ENCODE measurements at regions not wholly inside any gene's neighbourhood (a gene's known extent, or its start where the extent isn't known, plus 50 kb on each side); places are given as distances from the start of the nearest gene placed in this dataset.

DNA sequence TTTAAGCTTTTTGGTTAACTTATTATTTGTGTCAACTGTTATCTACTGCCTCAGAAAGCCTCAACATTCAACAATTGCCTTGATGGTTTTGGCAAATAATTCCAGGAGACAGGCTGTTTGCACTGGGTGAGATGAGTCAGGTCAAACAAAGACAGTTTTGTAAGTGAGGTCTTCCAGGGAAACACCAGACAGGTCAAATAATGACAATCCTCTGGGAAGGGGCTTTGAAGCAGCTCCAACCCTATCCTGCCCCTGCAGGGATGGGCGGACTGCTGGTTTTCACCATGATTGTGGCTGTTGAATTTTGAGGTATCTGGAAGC, 79.4 kb upstream of the PRR23E start (continued):
- no peak for TF ChIP-seq CHD2 (IDR thresholded peaks at IDR 0.05; ENCODE audit: low read depth, low read length)
- TF ChIP-seq GATAD2A (CRISPR knock-in tag; IDR thresholded peaks at IDR 0.05): peak; percentile 63
- no peak for TF ChIP-seq ZSCAN30 (CRISPR knock-in tag; IDR thresholded peaks at IDR 0.05)
- no peak for TF ChIP-seq ZNF569 (CRISPR knock-in tag; IDR thresholded peaks at IDR 0.05; ENCODE audit: borderline replicate concordance)
- no peak for TF ChIP-seq NFIC (IDR thresholded peaks at IDR 0.05; ENCODE audit: low read length)
- TF ChIP-seq ZBTB3 (CRISPR knock-in tag; IDR thresholded peaks at IDR 0.05; ENCODE audit: borderline replicate concordance, low read depth): no peak
- TF ChIP-seq ZNF329 (CRISPR knock-in tag; IDR thresholded peaks at IDR 0.05; ENCODE audit: low read depth): no peak
- no peak for TF ChIP-seq LCORL (IDR thresholded peaks at IDR 0.05)
- TF ChIP-seq LCORL (CRISPR knock-in tag; IDR thresholded peaks at IDR 0.05): peak; percentile 45; the same call in 1 of the 2 replicates
- no peak for TF ChIP-seq KDM1A (CRISPR knock-in tag; IDR thresholded peaks at IDR 0.05)
- no peak for TF ChIP-seq KLF11 (CRISPR knock-in tag; IDR thresholded peaks at IDR 0.05)
- TF ChIP-seq ZNF512 (CRISPR knock-in tag; IDR thresholded peaks at IDR 0.05): no peak
- no peak for TF ChIP-seq ZMYM3 (CRISPR knock-in tag; IDR thresholded peaks at IDR 0.05)
- TF ChIP-seq, protein P1, sequence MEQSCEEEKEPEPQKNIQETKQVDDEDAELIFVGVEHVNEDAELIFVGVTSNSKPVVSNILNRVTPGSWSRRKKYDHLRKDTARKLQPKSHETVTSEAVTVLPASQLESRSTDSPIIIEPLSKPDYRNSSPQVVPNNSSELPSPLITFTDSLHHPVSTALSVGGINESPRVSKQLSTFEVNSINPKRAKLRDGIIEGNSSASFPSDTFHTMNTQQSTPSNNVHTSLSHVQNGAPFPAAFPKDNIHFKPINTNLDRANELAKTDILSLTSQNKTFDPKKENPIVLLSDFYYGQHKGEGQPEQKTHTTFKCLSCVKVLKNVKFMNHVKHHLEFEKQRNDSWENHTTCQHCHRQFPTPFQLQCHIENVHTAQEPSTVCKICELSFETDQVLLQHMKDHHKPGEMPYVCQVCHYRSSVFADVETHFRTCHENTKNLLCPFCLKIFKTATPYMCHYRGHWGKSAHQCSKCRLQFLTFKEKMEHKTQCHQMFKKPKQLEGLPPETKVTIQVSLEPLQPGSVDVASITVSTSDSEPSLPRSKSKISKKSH (CRISPR knock-in tag; IDR thresholded peaks at IDR 0.05; ENCODE audit: borderline replicate concordance): no peak
- TF ChIP-seq MXI1 (IDR thresholded peaks at IDR 0.05; ENCODE audit: borderline replicate concordance, low read depth, low read length): no peak
- TF ChIP-seq HDAC2 (CRISPR knock-in tag; IDR thresholded peaks at IDR 0.05): peak; percentile 68
- no peak for TF ChIP-seq GABPA (IDR thresholded peaks at IDR 0.05; ENCODE audit: low read depth, low read length)
- TF ChIP-seq GABPA (CRISPR knock-in tag; IDR thresholded peaks at IDR 0.05; ENCODE audit: low read depth): no peak
- TF ChIP-seq ARID2 (CRISPR knock-in tag; IDR thresholded peaks at IDR 0.05; ENCODE audit: borderline replicate concordance): no peak
- no peak for TF ChIP-seq ZNF326 (CRISPR knock-in tag; IDR thresholded peaks at IDR 0.05; ENCODE audit: borderline replicate concordance)
- TF ChIP-seq, protein P2, sequence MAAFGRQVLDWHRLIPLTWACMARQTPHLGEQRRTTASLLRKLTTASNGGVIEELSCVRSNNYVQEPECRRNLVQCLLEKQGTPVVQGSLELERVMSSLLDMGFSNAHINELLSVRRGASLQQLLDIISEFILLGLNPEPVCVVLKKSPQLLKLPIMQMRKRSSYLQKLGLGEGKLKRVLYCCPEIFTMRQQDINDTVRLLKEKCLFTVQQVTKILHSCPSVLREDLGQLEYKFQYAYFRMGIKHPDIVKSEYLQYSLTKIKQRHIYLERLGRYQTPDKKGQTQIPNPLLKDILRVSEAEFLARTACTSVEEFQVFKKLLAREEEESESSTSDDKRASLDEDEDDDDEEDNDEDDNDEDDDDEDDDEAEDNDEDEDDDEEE (CRISPR knock-in tag; IDR thresholded peaks at IDR 0.05): no peak
- TF ChIP-seq EEA1 (CRISPR knock-in tag; IDR thresholded peaks at IDR 0.05; ENCODE audit: borderline replicate concordance): no peak
- TF ChIP-seq ESRRA (CRISPR knock-in tag; IDR thresholded peaks at IDR 0.05; ENCODE audit: low read depth): no peak
- TF ChIP-seq ZBTB33 (CRISPR knock-in tag; IDR thresholded peaks at IDR 0.05): no peak
- TF ChIP-seq ZNF776 (CRISPR knock-in tag; IDR thresholded peaks at IDR 0.05): no peak
- TF ChIP-seq, protein P3, sequence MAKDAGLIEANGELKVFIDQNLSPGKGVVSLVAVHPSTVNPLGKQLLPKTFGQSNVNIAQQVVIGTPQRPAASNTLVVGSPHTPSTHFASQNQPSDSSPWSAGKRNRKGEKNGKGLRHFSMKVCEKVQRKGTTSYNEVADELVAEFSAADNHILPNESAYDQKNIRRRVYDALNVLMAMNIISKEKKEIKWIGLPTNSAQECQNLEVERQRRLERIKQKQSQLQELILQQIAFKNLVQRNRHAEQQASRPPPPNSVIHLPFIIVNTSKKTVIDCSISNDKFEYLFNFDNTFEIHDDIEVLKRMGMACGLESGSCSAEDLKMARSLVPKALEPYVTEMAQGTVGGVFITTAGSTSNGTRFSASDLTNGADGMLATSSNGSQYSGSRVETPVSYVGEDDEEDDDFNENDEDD (CRISPR knock-in tag; IDR thresholded peaks at IDR 0.05; ENCODE audit: borderline replicate concordance): no peak
- no peak for TF ChIP-seq SATB2 (CRISPR knock-in tag; IDR thresholded peaks at IDR 0.05)
- TF ChIP-seq ZNF7 (CRISPR knock-in tag; IDR thresholded peaks at IDR 0.05): no peak
